WERI-Rb-1 (cell line): ENCODE measurements at regions not wholly inside any gene's neighbourhood (a gene's known extent, or its start where the extent isn't known, plus 50 kb on each side); places are given as distances from the start of the nearest gene placed in this dataset.

ENCODE experiments used
- DNase-seq: peaks from one replicate; pipeline ENCODE4 v3.0.0-alpha.2; 2020
- H3K27ac ChIP-seq: fragments of 250-450 bp; sonication (Bioruptor Pico); 2 replicates; pipeline ENCODE4 v1.5.1; 2020; ENCODE audit warnings: mild to moderate bottlenecking, moderate library complexity
- H3K27me3 ChIP-seq: fragments of 250-450 bp; sonication (Bioruptor Pico); 2 replicates; pipeline ENCODE4 v1.5.1; 2021; ENCODE audit warnings: mild to moderate bottlenecking, low read depth, moderate library complexity; ENCODE audit not compliant: insufficient read depth, severe bottlenecking
- H3K36me3 ChIP-seq: fragments of 250-450 bp; sonication (Bioruptor Pico); 2 replicates; pipeline ENCODE4 v1.5.1; 2020; ENCODE audit warnings: mild to moderate bottlenecking, moderate library complexity
- H3K4me3 ChIP-seq: 2 replicates; pipeline ENCODE4 v1.5.1; 2011; ENCODE audit warnings: low read depth, mild to moderate bottlenecking, control low read depth, low read length
- H3K9me3 ChIP-seq: fragments of 250-450 bp; sonication (Bioruptor Pico); 2 replicates; pipeline ENCODE4 v1.5.1; 2021; ENCODE audit warnings: mild to moderate bottlenecking, moderate library complexity; ENCODE audit not compliant: severe bottlenecking
- CTCF ChIP-seq: IDR thresholded peaks from 2 replicates; pipeline ENCODE4 v1.5.1; 2011; ENCODE audit warnings: low read depth, mild to moderate bottlenecking, control low read depth, inconsistent platforms, low read length

- Histone ChIP-seq H3K27me3 (peaks cover 18% of the 10 kb centered on the region), H3K4me3 (no peak overlapping the region), H3K36me3 (no peaks in the 10 kb centered on the region), H3K27ac (no peak overlapping the region), H3K9me3 (no peaks in the 10 kb centered on the region)
- no peak for DNase-seq
- no peak for TF ChIP-seq CTCF
Observed at GRCh38 chr20:7305976-7306375, 538.5 kb downstream of the BMP2 start.

GRCh38 chr20:7308163-7308562, 540.7 kb downstream of the BMP2 start:
- no peak overlapping the region for H3K27ac ChIP-seq
- TF ChIP-seq CTCF: no peak
- no peak for DNase-seq
- H3K9me3 ChIP-seq: no peaks in the 10 kb centered on the region
- no peak overlapping the region for H3K4me3 ChIP-seq
- no peaks in the 10 kb centered on the region for H3K36me3 ChIP-seq
- peaks cover 21% of the 10 kb centered on the region for H3K27me3 ChIP-seq

- no peak for TF ChIP-seq CTCF
- Histone ChIP-seq H3K36me3 (no peaks in the 10 kb centered on the region), H3K4me3 (no peak overlapping the region), H3K9me3 (no peaks in the 10 kb centered on the region), H3K27ac (no peak overlapping the region), H3K27me3 (peaks cover 18% of the 10 kb centered on the region)
- no peak for DNase-seq
Observed at GRCh38 chr20:7313047-7313446, 545.6 kb downstream of the BMP2 start.

GRCh38 chr20:7323957-7324356, 556.5 kb downstream of the BMP2 start:
- Histone ChIP-seq H3K9me3 (no peaks in the 10 kb centered on the region), H3K36me3 (no peaks in the 10 kb centered on the region), H3K4me3 (no peak overlapping the region), H3K27ac (no peak overlapping the region), H3K27me3 (peaks cover 7% of the 10 kb centered on the region)
- no peak for DNase-seq
- no peak for TF ChIP-seq CTCF

GRCh38 chr20:7327810-7328209, 560.3 kb downstream of the BMP2 start:
- Histone ChIP-seq H3K27me3 (peaks cover 7% of the 10 kb centered on the region), H3K27ac (no peak overlapping the region), H3K36me3 (no peaks in the 10 kb centered on the region), H3K9me3 (no peaks in the 10 kb centered on the region), H3K4me3 (no peak overlapping the region)
- no peak for DNase-seq
- TF ChIP-seq CTCF: no peak

GRCh38 chr20:7330850-7331249, 563.4 kb downstream of the BMP2 start:
- no peaks in the 10 kb centered on the region for H3K9me3 ChIP-seq
- H3K4me3 ChIP-seq: no peak overlapping the region
- peaks cover 3% of the 10 kb centered on the region for H3K27me3 ChIP-seq
- DNase-seq: no peak
- TF ChIP-seq CTCF: no peak
- H3K27ac ChIP-seq: no peak overlapping the region
- no peaks in the 10 kb centered on the region for H3K36me3 ChIP-seq
